GM18858 (cell line): ENCODE measurements at regions not wholly inside any gene's neighbourhood (a gene's known extent, or its start where the extent isn't known, plus 50 kb on each side); places are given as distances from the start of the nearest gene placed in this dataset.
A peak's percentile ranks its signal among the peaks of the same experiment; 100 is the strongest.

ENCODE experiments used
- ATAC-seq: cut with Tn5 transposase; IDR thresholded peaks from one replicate; pipeline ENCODE4 v1.9.1; 2021; ENCODE audit not compliant: unreplicated experiment

GRCh38 chr4:110675426-110675825 lies 52.5 kb upstream of the PITX2 start:
- ATAC-seq: no peak

- ATAC-seq: no peak
Observed at GRCh38 chr4:110676241-110676640, 53.4 kb upstream of the PITX2 start.

GRCh38 chr4:110678517-110679227 lies 55.8 kb upstream of the PITX2 start:
- ATAC-seq: no peak

- no peak for ATAC-seq
Observed at GRCh38 chr4:110680265-110680664, 57.4 kb upstream of the PITX2 start.

GRCh38 chr4:110681381-110681780 lies 58.5 kb upstream of the PITX2 start:
- ATAC-seq: no peak

GRCh38 chr4:110682311-110682710 lies 59.4 kb upstream of the PITX2 start:
- ATAC-seq: no peak

GRCh38 chr4:110683601-110684000 lies 60.7 kb upstream of the PITX2 start:
- ATAC-seq: no peak

GRCh38 chr4:110702326-110702725 lies 79.4 kb upstream of the PITX2 start:
- ATAC-seq: no peak

GRCh38 chr4:110704748-110705439 lies 82.0 kb upstream of the PITX2 start:
- peak; percentile 80 for ATAC-seq

- no peak for ATAC-seq
Observed at GRCh38 chr4:110705440-110705782, 82.5 kb upstream of the PITX2 start.

GRCh38 chr4:110710070-110710469 lies 87.2 kb upstream of the PITX2 start:
- ATAC-seq: no peak

- no peak for ATAC-seq
Observed at GRCh38 chr4:110712486-110712885, 89.6 kb upstream of the PITX2 start.

GRCh38 chr4:110730318-110730717 lies 107.4 kb upstream of the PITX2 start:
- no peak for ATAC-seq

GRCh38 chr4:110733901-110734300 lies 111.0 kb upstream of the PITX2 start:
- ATAC-seq: no peak

GRCh38 chr4:110735686-110736085 lies 112.8 kb upstream of the PITX2 start:
- no peak for ATAC-seq

- no peak for ATAC-seq
Observed at GRCh38 chr4:110737931-110738330, 115.1 kb upstream of the PITX2 start.

- no peak for ATAC-seq
Observed at GRCh38 chr4:110742143-110742542, 119.3 kb upstream of the PITX2 start.

- no peak for ATAC-seq
Observed at GRCh38 chr4:110748071-110748470, 125.2 kb upstream of the PITX2 start.

- no peak for ATAC-seq
Observed at GRCh38 chr4:110751183-110751582, 128.3 kb upstream of the PITX2 start.

GRCh38 chr4:110751986-110752385 lies 129.1 kb upstream of the PITX2 start:
- ATAC-seq: no peak

GRCh38 chr4:110753466-110753865 lies 130.6 kb upstream of the PITX2 start:
- no peak for ATAC-seq

GRCh38 chr4:110754716-110755115 lies 131.8 kb upstream of the PITX2 start:
- no peak for ATAC-seq

GRCh38 chr4:110769578-110769977 lies 146.7 kb upstream of the PITX2 start:
- ATAC-seq: no peak
